ENCODE measurements at regions not wholly inside any gene's neighbourhood (a gene's known extent, or its start where the extent isn't known, plus 50 kb on each side); places are given as distances from the start of the nearest gene placed in this dataset.

DNA sequence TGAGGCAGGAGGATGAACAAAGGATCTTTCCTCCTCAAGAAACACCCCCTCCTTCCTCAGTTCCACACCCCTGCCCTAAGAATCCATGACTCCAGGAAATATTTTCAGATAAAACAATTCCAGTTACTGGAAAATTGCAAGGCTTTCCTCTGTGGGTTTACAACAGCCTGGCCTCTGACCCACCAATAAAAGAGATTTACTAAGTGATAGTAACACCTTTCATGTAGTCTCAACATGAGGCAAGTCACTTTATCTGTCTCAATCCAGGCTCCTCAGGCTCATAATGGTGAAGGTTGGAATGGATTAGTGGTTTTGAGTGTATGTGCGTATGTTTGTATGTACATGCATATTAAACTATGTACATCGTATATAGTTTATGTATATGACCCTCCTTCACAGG, 71.4 kb upstream of the PPP2R5A start:
- DNase-seq (ENCODE audit: low spot score) = no peak
- H3K27ac ChIP-seq = peak overlapping the region in 1 of 2 donors; percentile 38

GRCh38 chr1:212214325-212214724, 70.9 kb upstream of the PPP2R5A start:
- H3K27ac ChIP-seq = peak overlapping the region in 1 of 2 donors; percentile 38
- H3K4me3 ChIP-seq = no peak overlapping the region
- TF ChIP-seq CTCF (IDR thresholded peaks at IDR 0.05) = no peak
- DNase-seq (ENCODE audit: low spot score) = no peak

More for the DNA sequence above, 71.4 kb upstream of the PPP2R5A start:
- no peak for TF ChIP-seq CTCF (IDR thresholded peaks at IDR 0.05)
- H3K4me3 ChIP-seq = no peak overlapping the region

DNA sequence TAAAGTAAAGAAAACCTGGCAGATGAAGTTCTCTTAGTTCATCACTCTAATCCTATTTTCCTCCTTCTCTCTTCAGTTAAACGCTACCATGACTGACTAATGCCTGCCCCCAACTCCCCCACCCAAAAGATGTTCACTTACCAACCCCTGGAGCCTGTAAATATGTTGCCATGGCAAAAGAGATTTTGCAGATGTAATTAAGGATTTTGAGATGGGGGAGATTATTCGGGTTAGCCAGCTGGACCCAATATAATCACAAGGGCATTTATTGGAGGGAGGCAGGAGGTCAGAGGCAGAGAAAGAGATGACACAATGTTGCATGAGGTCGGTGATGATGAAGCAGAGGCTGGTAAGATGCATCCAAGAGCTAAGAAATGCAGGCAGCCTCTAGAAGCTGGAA, 69.3 kb upstream of the PPP2R5A start:
- no peak for DNase-seq (ENCODE audit: low spot score)

DNA sequence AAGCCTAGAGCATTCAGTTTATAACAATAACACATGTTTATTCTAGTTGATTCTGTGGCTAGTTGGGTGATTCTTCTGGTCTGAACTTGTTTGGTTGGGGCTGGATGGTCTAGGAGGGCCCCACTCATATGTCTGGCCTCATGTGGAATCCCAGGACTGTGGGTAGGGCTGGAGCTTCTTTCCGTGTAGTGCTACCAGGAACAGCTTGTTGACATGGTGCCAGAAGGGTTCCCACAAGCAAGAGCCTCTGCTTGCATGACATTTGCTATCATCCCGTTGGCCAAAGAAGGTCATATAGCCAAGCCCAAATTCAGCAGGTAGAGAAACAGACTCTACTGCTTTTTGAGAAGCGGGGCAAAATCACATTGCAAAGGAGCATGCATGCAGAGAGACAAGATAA, 67.6 kb upstream of the PPP2R5A start:
- Histone ChIP-seq H3K4me3 (no peak overlapping the region), H3K27ac (no peak overlapping the region)
- TF ChIP-seq CTCF (IDR thresholded peaks at IDR 0.05) = no peak
- no peak for DNase-seq (ENCODE audit: low spot score)

More for the DNA sequence above, 69.3 kb upstream of the PPP2R5A start:
- no peak for TF ChIP-seq CTCF (IDR thresholded peaks at IDR 0.05)
- H3K4me3 ChIP-seq = no peak overlapping the region
- no peak overlapping the region for H3K27ac ChIP-seq

GRCh38 chr1:212218065-212218464, 67.1 kb upstream of the PPP2R5A start:
- Histone ChIP-seq H3K4me3 (no peak overlapping the region), H3K27ac (no peak overlapping the region)
- TF ChIP-seq CTCF (IDR thresholded peaks at IDR 0.05) = no peak
- no peak for DNase-seq (ENCODE audit: low spot score)

DNA sequence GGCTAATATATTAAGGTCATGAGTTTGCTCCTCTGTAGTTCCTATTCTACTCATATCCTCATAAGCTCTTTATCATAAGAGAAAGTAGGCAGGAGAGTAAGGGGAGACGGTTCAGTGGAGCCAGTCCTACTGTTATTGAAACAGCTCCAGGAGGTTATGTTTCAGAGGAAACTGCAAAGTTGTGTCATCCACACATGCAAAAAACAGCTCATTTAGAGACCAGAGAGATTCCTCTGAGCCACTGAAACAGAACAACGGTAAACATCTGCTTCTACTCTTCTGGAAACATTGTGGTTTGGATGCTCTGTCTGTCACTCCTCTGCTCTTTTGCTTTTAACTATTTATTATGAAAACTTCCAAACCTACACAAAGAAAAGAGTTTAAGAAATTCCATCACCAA, 66.3 kb upstream of the PPP2R5A start:
- Histone ChIP-seq H3K4me3 (no peak overlapping the region), H3K27ac (no peak overlapping the region)
- no peak for TF ChIP-seq CTCF (IDR thresholded peaks at IDR 0.05)
- no peak for DNase-seq (ENCODE audit: low spot score)

DNA sequence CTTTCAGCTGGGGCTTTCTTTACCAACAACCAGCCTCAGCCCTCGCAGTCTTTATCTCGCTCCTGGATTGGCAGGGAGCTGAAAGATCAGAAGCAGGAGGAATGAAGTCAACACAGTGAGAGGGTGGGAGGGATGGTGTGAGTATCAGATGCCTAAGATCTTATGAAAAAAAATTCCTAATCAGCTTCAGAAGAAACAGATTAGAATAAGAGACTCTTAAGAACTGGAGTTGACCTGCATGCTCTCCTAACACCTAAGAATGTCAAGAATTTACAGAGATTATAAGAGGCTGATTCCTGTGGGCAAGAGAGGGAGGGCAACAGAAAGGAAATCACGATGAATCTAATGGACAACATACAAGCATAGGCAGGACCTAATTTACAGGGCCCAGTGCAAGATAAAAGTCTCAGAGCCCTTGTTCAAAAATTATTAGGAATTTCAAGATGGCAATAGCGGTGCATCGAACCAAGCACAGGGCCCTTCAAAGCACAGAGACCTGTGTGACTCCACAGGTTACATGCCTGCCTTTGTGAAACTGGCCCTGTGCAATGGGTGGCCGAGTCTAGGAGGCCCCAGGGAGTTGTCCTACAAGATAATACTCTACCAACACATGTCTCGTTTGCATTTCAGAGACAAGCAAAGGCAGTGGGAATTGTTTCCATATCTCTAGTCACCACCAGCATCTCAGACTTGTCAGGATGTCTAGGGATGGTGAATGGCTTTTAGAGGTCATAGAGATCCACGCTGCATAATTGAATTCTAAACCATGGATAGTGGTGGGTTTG, 65.3 kb upstream of the PPP2R5A start:
- Histone ChIP-seq H3K27ac (no peak overlapping the region), H3K4me3 (no peak overlapping the region)
- no peak for TF ChIP-seq CTCF (IDR thresholded peaks at IDR 0.05)
- DNase-seq (ENCODE audit: low spot score) = no peak

Data from coronary artery (tissue), 2 donors.